ENCODE measurements at regions not wholly inside any gene's neighbourhood (a gene's known extent, or its start where the extent isn't known, plus 50 kb on each side); places are given as distances from the start of the nearest gene placed in this dataset.

DNA sequence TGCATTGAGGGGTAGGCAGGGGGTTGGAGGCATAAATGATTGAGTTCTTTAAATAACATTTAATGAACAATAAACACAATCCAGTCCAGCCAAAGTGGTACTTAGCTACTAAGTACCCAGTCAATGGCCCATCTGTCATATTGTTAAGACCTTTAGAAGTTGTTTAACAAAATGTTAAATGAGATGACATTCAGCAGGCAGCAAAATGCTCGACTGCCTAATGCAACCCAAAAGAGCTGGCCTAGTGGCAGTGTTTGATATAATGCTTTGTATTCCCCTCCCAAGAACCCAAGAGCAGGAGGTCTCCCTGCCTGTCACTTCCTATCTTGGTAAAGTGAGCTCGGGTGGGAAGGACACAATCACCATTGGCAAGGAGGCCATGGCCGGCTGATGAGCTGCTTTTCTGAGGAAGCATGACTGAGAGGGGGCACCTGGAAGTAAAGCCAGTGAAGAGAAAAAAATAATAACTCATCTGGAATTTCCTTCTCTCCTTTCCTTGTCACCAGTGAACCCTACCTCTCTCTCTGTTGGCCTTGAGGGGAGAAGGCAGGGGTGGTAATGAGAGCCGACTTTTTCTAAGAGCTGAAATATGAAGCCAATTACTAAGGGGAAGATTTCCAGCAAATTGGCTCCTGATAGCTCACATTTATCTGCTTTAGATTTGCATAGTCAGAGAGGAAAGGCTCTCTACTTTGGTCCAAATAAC, 140.6 kb downstream of the C1D start:
- no peak for DNase-seq

DNA sequence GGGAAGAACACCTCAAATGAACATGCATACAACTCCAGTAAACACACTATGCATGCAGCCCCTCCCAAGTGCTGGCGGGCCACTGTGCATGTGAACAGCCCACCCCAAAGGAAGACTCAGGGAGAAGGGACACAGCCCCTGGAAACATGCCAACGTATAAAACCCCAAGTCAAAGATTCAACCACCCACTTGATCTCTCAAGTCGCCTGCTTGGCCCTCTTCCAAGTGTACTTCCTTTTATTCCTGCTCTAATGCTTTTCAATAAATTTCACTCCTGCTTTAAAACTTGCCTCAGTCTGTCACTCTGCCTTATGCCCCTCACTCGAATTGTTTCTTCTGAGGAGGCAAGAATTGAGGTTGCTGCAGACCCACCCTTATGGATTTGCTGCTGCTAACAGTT, 139.1 kb downstream of the C1D start:
- DNase-seq: no peak

DNA sequence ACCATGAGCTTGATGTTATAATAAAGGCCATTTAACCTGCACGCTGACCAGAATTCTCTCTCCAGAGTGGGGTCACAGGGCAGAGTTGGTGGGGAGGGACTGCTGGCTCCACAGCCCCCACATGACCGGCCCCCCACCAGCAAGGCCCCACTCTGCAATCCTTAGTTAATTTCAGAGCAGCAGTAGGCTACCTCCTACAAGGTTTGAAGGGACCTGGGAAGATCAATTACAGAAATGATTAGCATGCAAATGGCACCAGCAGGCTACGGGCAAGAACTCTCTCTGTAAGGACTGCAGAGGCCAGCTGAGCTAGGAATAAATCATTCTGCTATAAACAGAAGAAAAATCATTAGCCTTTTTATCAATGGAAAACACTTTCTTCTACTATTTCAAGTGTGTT, 135.3 kb downstream of the C1D start:
- no peak for DNase-seq

DNA sequence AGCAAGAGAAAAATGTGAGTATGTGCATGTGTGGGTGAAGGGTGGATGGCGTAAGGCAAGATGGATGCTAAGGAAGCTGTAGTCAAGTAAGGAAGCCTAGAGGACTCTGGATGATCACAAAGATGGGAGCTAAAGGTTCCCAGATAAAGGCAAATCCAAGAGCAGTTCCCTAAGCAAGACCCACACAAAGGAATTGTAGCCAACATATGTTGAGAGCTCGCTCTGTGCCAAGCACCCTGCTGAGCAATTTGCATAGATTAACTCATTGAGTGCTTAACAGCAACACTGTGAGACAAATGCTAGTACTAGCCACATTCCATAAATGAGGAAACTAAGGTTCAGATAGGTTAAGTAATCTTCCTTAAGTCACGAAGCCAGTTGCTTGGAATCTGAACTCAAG, 132.6 kb downstream of the C1D start:
- no peak for DNase-seq

DNA sequence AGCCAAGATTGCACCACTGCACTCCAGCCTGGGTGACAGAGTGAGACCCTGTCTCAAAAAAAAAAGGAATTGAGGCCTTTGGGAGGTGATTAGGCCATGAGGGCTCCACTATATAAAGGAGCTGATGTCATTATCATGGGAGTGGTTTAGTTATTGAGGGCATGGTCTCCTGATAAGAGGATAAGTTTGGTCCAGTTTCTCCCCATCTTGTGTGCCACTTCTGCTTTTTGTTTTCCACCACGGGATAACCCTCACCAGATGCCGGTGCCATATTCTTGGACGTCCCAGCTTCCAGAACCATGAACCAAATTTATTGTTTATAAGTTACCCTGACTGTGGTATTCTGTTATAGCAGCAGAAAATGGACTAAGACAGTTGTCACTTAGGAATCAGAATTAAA, 125.8 kb downstream of the C1D start:
- no peak for DNase-seq

DNA sequence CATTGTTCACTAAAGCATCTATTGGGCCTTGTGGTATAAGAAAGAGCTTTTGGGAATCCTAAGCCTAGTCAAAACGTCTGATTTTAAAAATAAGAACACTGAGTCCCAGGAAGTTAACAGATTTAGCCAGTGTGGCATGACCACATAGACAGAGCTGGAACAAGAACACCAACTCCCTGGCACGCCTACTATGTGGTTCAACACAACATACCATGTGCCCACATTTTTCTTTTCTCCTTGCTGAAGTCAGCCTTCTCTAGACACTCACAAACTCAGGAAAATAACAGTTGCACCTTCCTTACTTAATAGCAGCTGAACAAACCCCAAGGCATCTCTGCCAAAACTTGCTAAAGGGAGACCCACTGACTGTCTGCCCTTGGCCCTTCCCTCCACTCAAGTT, 124.8 kb downstream of the C1D start:
- no peak for DNase-seq

DNA sequence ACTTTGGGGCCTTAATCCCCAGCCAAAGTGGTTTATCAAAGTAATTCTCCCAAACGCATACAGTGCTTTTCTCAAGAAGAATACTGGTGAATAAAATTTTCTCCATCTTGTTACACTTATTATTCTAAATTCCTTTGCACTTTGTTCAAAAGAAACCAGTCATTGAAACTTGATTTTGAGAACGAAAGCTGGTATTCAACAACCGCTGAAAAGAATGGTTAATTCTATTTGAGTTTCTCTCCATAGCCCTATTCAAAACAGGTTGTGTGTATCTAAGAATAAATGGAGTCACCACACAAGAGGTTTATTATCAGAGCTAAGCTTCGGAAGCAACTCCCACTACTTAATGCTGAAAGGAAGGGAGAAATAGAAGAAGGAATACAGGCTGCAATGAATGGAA, 117.7 kb downstream of the C1D start:
- DNase-seq: no peak

DNA sequence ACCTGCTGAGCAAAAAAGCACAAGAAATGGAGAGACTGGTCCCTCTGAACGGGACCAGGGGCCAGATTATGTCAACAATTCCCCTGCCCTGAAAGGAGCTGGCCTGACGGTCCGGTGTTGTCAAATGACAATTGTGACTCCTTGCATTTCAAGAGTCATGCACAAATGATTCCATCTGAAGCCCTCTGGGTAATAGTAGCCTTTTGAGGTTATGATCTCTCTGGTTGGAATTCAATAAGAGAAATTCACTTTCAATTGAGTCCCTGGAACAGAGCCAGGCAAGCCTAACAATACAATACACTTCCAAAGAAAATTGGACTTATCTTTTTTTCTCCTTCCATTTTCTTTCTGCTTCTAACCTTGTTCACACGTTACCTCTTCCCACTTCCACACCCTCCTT, 116.9 kb downstream of the C1D start:
- DNase-seq: no peak

DNA sequence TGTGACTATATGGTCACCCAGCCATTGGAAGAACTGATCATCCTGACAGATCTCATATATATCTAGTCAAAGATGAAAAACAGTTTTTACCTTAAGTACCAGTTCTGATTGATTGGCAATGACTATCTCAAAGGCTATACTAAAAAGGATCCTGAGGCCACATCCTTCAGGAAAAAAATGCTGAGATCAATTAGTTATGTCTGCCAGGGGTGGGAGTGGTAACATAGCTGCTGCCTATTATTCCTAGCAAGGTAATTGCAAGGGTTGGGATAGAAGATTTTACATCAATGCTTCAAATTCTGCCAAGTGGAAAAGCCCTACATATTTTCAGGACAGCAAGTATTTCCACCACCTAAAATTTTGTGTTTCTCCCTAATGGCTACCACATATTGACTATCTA, 114.7 kb downstream of the C1D start:
- DNase-seq: no peak

DNA sequence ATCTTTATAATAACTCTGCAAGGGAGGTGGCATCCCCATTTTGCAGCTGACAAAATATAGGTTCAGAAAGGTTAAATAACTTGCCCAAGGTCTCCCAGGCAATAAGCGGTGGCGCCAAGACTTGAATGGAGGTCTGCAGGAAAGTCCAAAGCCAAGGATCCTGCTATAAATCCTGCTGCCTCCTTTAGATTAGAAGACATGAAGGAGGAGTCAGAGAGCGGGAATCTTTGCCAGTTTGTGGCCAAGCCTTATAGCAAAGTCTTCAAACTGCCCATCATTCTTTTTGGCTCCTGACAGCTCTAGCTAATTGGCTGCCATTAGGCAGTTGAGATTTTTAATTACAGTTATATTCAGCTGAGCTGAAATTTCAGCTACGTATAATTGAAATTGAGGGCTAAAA, 114.3 kb downstream of the C1D start:
- no peak for DNase-seq

DNA sequence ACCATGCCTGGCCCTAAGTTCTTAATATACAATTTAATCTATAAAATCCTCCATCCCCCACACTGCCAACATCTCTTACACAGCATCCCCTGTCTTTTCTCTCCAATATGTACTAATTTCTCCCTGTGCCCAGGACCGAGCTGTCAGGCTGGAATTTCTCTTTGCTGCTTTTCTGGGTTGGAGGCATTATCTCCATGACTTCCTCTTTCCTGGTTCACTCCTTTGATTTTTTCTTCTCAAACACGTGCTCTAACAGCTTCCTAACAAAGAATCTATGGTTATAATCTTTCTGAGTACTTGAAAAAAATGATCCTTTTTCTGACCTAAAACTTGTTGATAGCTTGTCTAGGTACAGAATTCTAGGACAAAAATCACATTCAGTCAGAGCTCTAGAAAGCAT, 112.8 kb downstream of the C1D start:
- DNase-seq: no peak

DNA sequence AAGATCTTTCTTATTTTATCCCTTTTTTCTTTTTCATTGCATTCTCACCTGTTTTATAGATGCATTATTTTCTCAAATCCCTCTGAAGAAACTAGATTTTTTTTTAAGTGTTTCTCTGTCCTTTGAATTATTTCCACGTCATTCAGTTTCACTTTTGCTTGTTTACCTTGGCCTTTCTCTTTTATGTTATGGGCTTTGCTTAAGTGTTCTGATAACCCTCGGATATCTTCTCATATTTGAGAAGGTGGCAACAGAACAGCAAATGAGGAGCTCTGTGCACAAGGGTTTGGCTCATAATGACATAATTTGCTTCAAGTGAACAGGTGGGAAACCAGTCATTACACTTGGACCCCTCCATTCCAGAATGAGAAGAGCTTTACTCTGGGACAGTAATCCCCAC, 111.9 kb downstream of the C1D start:
- no peak for DNase-seq

DNA sequence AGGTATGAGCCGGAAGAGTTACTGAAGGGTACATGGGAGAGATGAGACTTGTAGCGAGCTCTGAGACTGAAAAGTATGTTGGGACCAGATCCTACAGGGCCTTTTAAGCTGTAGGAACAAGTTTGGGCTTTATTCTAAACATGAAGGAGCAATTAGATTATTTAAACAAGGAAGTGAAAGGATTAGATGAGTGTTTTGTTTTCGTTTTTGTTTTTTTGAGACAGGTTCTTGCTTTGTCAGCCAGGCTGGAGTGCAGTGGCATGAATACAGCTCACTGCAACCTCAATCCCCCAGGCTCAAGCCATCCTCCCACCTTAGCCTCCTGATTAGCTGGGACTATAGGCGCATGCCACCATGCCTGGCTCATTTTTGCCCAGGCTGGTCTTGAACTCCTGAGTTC, 110.7 kb downstream of the C1D start:
- DNase-seq: no peak

DNA sequence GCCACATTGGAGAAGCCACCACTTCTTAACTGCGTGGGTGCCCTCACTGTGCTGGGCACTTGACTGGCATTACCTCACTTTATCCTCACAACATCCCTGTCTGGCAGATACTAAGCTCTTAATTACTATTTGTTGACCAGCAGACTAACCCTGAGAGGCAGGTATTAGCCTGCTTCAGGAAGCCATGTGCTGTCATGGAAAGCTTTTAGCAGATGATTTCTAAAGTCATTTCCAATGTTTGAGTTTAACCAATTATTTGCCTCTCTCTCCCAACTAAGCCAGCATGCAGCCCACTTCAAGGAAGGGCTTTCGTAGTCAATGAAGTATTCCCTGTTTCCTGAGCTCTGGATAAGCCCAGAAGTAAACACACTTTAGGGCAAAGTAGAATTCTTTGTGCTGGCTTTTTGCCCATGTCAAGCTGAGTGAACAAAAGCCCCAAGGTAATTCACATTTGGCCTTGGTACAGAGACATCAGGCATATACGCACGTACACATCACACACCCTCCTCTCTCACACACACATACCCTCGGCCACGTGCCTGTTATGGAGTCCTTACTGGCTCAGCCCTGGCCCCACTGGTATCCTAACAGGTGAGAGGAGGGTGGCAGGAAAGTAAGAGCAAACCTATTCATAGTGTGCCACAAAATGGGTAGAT, 108.6 kb downstream of the C1D start:
- DNase-seq: no peak

DNA sequence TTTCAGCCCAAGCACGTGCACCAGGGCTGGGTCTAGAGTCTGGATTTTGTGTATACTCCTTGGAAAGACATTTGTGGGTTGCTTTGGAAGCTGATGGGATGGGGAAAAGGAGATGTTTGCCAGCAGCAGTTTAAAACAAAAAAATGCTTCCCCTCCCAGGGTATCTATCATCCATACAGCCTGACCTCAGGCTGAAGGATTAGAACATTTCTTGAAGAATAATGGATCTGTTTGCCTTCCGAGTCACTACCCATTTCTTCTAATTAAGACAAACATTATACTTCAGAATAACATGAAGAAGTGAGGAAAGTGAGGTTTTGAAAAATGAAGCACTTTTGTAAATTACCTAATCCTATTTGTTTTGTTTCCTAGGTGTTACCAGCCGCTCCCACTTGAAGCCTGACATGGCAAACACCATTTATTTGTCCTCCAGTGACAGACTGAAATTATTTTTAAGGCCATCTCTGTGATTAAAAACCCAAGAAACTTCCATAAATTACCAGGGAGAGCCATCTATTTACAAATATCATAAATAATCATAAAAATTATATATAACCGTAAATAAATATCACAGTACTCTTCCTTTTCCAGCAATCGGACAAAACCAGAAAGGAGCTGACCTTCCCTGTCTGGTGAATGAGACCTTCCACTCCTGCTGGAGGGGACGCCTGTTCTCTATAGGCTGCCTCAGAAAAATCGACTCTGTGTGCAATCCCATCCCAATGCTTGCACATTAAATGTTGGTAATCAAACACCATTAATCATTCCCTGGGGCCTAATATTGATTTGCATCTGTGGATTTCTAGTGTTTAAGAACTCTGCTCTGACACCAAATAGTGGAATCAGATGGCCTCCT, 106.8 kb downstream of the C1D start:
- DNase-seq: no peak

DNA sequence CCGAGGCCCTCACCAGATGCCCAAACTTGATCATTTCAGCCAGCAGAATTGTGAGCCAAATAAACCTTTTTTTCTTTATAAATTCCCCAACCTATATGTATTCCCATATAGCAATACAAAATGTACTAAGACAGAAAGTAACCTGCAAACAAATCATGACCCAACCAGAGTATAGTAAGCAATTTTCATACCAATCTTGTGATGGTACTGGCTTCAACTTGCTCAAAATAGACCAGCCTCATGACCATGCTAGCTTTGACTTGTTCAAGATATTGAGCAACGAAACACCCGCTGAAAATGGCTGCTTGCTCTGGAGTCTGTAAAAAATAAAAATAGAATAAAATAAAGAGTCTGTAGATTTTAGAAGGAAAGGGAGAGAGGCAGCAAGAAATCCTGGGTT, 97.6 kb downstream of the C1D start:
- no peak for DNase-seq

DNA sequence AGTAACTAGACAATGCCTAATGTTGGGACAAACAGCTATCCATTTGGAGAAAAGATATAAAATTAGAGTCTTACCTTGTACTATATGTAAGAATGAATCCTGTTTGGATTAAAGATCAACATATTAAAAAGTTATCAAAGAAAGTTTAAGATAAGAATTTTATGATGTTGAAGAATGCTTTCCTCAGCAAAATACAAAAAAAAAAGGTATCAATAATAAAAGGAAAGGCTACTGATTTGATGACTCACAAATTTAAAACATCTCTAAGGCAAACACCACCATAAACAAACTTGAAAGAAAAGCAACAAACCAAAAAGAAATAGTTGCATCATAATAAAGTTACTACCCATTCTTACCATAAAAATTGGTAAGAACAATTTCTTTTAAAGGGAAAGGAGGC, 92.7 kb downstream of the C1D start:
- no peak for DNase-seq

DNA sequence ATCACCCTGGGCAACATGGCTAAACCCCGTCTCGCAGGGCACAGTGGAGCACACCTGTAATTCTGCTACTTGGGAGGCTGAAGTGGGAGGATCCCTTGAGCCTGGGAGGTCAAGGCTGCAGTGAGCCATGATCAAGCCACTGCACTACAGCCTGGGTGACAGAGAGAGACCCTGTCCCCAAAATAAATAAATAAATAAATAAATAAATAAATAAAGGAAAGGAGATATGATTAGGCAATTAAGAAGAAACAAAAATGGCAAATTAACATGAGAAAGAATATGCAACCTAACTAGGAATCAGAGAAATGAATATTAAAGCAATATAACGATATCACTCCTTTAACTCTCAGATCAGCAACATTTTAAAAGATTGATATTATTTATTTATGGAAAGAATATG, 92.3 kb downstream of the C1D start:
- DNase-seq: no peak

DNA sequence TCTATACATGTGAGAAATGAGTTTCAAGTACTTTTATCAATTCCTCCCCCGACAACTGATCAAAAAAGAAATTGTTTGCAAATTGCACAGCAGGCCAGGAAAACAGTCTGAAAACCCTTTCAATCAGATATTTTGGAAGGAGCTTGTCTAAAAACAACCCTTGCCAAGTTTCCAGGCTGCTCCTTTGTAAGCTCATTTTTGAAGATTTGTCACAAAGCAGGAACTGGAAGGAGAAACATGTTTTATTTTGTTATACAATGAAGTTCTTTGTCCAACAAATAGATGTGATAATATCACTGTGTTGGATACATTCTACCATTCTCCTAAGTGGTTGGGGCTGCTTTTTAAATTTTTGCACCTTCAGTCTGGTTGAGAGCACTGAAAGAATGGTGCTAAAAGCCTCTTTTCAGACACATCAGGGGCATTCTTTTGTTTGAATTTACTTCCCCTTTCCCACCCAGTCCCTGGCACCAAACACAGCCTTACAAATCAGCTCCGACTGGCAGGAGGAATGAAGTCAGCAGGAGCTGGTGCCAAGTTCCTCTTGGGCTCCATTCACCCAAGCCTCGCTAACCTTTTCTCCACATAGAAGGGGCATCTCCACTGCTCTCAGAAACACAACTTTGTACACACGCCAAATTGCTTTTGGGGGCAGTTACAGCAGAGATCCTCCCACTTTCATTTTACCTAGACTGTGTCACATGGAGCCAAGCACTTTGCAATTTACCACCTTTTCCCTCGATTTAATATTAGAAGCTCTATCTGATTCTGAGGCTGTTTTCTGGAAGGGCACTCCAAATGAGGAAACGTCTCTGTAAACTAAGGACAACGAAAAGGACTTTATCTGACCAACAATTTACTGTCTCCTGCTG, 88.0 kb downstream of the C1D start:
- peak; percentile 38 to 40 for DNase-seq

DNA sequence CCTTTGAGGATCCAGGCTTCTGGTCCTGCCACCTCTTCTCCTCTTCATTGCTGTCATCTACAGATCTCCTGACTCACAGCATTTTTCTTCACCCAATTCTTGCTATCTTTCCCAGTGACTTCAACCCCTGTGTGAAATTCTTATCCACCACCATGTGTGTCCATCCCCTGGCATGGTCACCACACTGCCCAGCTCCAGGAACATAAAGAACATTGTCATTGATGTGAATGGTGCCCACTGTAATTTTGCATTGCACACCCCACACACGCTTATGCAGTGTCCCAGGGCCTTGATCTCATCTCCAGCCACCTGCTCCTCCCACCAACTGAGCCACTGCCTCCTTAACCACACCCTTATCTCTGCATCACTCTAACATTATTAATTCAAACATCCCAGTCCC, 85.3 kb downstream of the C1D start:
- DNase-seq: no peak

DNA sequence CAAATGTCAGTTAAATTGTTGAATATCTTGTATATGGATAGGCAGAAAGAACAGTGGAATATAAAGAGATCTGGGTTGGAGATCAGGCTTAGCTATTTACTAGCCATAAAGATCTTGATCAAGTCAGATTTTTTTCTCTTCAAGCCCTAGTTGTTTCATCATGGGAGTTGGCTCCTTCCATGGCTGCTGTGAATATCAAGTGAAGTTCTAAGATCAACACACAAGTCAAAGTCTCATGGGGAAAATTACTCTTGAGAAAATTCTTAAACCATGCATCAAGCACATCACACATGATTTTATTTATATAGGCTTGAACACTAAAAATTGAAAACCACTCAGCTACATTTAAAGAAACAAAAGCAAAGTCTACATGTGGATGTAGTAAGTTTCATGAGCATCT, 79.8 kb downstream of the C1D start:
- no peak for DNase-seq

DNA sequence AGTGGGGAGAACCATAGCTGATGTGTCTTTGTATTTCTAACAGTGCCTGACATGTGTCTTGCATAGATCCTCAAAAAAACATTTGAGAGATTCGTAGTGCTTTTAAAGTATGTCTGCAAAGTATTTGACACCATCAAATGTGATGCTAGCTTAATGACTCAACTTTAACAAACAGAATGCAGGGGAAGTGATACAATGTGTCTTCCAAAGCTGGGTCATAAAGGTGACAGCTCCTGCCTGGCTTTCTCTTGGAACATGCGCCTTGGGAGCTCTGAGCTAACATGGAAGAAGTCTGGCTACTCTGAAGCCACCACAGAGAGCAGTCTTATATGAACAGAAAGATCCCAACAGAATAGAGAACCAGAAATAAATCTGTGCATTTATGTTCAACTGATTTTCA, 78.2 kb downstream of the C1D start:
- no peak for DNase-seq

DNA sequence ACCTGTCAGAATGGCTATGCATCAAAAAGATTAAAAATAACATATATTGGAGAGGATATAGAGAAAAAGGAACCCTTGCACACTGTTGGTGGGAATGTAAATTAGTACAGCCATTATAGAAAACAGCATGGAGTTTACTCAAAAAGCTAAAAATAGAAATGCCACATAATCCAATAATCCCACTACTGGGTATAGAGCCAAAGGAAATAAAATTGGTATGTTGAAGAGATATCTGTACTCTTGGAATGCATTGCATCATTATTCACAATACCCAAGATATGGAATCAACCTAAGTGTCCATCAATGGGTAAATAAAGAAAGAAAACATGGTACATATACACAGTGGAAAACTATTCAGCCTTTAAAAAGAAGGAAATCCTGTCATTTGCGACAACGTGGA, 77.2 kb downstream of the C1D start:
- no peak for DNase-seq

Data from inflammatory macrophage treated with lipopolysaccharide for 1 hour (primary cell).